ENCODE measurements at regions not wholly inside any gene's neighbourhood (a gene's known extent, or its start where the extent isn't known, plus 50 kb on each side); places are given as distances from the start of the nearest gene placed in this dataset.
A peak's percentile ranks its signal among the peaks of the same experiment; 100 is the strongest.

DNA sequence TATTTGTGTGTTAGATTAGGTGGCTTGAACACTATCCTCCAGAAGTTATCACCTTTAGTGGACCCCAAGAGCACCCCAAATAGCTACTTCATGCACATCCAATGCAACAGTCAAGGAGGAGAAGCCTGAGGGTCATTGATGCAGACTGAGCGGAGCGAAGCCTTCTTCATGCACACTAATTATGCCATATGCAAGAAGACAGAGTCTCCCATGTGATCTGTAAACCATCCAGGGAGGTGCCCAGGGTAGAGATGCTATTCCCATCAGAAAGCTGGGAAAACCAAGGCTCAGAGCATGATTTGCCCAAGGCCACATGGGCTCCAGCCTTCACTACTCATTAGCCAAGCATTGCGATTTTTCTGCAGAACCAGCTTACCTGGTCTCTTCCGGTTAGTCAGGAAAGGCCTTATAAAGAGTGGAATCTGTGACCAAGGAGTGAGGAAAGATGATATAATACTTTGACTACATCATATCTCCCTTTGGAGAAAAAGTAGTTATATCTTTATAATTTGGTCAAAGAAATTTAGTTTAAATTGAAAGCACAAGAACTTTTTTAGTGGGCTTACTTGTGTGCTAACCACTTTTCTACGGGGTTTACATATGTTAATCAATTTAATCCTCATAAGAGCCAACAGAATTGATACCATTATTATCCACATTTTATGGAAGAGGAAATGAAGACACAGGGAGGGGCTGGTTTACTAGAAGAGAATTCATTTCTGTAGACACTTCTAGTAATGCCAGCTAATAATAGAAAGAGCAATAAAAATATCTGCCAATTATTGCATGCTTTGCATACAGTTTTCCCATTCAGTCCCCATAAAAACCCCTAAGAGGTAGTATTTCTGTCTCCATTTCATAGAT is 220.0 kb downstream of the ESM1 start:
- DNase-seq = no peak

DNA sequence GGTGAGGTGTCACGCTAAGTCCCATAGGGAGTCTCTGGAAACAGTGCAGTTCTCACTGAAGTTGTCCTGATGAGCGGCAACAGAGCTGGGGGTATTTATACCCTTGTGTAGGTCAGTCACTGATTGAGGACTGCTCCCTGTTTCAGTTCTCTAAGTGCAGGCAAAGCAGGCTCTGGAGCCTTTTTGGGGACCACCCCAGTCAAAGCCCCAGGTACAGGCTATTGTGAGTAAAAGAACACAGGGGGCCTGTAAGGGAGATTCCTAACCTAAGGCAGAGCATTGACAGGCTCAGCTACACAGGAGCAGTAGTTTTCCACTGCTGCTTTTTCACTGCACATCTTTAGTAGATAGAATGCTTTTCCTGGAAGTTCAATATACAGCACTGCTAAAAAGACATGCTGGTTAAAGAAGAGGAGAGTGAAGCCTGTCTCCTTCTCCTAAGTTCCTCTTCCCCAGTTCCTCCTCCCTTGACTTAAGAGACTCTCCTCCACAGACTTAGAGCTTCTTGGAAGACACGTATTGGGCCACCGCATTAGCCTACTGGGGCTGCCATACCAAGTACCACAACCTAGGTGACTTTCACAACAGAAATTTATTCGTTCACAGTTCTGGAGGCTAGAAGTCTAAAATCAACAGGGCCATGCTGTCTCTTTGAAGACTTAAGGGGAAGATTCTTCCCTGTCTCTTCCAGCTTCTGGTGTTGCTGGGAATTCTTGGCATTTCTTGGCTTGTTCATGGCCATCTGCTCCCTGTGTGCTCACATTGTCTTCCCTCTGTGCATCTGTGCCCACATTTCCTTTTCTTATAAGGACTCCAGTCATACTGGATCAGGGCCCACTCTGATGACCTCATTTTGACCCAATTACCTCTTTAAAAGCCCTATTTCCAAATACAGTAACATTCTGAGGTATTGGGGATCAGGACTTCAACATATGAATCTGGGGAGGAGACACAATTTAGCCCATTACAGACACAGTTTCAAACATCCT is 221.0 kb downstream of the ESM1 start:
- DNase-seq = no peak

DNA sequence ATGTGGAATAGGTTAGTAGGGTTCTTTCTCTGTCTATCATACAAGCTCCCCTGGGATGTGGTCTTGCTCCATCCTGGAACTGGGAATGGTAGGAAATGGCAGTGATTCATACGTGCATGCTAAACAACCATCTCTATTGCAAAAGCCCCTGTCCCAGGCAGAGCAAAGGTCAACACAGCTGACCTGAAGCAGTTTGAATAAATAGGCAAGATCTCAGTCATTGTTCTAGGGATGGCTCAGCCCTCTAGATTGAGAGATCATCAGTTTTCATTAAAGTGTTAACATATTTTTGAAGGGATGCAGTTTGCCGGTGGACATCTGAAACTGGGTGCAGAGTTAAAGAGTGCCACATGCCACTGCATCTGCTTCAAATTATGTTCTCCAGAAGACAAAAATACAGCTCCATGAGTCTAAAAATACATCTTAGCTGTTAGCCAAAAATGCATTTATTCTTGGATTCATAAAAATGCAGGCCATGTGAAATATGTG is 224.1 kb downstream of the ESM1 start:
- DNase-seq = peak; percentile 26

- no peak for DNase-seq
Observed at GRCh38 chr5:54760182-54760935, 225.0 kb downstream of the ESM1 start.

DNA sequence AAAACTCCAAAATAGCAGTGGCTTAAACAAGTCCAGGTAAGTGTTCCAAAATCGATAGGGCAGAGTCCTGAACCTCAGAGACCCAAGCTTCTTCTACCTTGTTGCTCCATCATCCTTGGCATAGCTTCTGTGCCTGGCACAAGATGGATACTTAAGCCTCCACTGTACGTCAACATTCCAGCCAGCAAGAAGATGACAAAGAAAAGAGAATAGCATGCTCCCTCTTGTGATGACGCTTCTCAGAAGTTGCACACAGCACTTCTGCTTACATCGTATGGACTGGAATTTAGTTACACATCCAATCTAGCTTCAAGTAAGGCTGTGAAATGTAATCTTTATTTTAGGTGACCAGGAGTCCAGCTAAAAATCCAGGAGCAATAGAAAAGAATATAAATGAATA is 227.4 kb downstream of the ESM1 start:
- no peak for DNase-seq

GRCh38 chr5:54757541-54757940 is 227.9 kb downstream of the ESM1 start:
- peak; percentile 62 for DNase-seq

DNA sequence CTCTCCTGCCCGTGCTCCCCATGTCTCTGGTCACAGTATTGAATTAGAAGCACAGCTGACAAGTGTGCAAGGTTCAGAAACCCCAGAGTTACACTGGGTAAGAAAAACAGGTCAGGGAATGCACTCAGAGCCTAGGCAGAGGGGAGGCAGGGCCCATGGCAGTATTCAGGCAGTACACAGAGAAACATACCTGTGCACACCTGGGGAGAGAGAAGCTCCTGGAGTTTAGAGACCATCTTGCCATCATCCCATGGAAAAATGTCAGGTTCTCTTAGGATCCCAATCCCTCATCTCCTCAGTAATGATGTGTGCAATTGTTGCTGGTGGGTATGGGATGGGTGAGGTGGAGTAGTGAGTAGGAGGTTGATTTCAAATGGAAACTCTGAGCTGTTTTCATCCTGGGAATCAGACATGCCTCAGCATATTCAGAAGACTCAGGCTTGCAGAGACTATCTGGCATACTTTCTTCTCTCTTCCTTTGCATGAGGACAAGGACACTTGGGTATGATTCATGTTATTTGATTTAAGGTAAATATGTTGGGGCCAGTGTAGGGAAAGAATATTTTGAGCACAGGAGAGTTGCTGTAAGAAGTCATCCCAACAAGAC is 228.5 kb downstream of the ESM1 start:
- DNase-seq = no peak

GRCh38 chr5:54756301-54756700 is 229.1 kb downstream of the ESM1 start:
- no peak for DNase-seq

DNA sequence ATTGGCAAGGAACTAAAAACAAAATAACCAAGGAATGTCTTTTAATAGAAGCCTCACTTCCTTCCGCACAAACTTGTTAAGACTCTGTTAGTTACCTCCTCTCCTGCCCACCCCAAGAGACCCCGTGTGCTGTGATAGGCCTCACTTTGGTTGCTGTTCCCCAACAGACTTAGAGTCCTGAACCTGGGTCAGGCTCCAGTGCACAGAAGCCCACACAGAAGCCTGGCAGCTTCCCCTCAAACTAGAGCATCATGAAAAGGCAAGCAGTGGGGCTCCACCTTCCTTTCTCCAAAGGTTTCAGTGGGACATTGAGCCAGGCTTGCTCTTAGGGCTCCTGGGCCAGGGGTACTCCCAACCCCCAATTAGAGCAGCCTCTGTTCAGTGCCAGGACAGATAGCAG is 230.5 kb downstream of the ESM1 start:
- no peak for DNase-seq

GRCh38 chr5:54754420-54754819 is 231.0 kb downstream of the ESM1 start:
- DNase-seq = no peak

DNA sequence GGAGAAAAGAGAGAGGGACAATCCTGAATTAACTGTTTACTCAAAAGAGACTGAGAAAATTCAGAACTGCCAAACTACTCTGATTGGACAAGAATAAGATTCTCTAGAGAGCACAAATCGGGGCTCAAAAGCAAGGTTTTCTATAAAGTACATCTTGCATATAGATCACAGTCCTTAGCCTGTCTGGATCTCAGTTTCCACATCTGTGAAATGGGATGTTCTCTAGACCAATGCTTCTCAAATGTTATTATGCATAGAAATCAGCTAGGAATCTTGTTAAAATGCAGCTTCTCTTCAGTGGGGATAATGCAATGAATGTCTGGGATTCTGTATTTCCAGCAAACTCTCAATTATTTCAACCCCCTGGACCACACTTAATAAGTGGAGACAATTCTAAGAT is 231.6 kb downstream of the ESM1 start:
- DNase-seq = no peak

DNA sequence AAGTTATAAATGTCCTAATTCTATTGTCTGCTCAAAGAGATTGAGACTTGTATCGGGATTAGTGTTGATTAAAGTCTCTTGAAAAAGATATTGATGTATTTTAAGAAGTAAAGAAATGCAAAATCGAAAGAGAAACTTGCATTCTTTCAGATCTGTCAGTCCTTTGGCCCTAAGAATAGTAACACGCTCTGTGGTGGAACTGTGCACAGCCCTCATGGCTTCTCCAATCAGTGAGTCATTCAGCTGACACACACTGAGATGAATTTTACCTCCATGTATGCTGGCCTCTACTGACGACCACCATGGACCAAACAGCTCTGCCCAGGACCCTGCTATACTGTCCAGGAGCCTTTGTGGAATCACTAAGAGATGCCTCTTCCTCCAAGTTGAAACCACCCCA is 232.4 kb downstream of the ESM1 start:
- DNase-seq = no peak

DNA sequence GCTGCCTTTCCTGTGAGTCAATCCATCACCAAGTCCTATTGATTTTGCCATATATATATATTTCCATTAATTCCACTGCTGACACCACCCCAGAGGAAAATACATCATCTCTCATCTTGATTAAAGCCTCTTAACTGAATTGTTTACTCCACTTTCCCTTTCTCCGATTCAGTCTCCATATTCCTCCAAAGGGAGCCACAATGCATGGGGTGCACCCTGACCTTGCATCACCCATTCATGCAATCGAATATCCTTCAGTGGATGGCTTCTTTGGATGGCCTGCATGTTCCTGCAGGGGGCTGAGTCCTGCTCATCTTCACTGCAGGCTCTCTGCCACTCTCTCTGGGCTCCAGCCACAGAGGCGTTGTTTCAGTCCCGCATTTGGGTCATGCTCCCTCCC is 231.0 kb downstream of the SNX18 start:
- DNase-seq = no peak

DNA sequence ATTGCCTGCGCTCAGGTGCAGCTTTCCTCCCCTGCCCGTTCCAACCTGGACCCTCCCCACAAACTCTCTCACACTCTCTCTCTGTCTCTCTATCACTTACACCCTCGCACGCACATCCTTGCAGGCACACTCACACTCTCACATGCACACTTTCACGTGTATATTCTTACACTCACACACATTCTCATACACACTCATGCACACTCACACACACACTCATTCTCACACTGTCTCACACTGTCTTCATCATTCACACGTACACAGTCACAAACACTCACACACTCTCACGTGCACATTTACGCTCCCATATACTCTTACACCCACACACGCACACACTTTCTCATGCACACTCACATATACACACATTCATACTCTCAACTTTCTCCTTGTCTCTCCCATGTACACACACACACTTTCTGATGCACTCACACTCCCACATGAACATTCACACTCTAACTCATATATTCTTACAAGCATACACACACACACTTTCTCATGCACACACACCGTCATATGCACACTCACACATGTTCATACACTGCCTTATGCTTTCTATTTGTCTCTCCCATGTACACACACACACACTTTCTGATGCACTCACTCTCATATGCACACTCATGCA is 229.3 kb downstream of the SNX18 start:
- DNase-seq = no peak

GRCh38 chr5:54746346-54746745 is 228.8 kb downstream of the SNX18 start:
- DNase-seq = no peak

GRCh38 chr5:54745599-54745998 is 228.0 kb downstream of the SNX18 start:
- no peak for DNase-seq

GRCh38 chr5:54743997-54744788 is 226.6 kb downstream of the SNX18 start:
- DNase-seq = no peak

GRCh38 chr5:54743581-54743980 is 226.0 kb downstream of the SNX18 start:
- no peak for DNase-seq

DNA sequence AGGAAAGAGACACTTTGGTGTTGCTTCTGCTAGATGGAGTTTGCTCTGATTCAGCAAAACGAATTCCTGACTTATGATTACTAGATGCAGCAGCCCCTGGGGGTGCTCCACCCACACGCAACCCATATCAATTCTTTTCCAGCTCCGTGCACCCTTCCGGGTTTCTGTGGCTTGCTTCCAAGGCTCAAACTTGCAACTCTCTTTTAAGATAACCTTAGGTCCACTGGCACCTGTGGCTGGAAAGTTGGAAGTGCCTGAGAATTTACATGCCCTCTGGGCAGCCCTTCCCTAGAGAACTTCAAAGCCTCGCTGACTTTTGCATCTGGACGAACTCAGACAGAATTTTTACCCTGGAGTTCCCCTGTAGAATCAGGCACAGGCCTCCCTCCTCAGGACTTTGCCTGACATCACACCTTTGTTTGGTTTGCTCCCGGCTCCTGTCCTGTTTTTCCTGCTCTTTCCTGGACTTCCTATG is 224.9 kb downstream of the SNX18 start:
- no peak for DNase-seq

DNA sequence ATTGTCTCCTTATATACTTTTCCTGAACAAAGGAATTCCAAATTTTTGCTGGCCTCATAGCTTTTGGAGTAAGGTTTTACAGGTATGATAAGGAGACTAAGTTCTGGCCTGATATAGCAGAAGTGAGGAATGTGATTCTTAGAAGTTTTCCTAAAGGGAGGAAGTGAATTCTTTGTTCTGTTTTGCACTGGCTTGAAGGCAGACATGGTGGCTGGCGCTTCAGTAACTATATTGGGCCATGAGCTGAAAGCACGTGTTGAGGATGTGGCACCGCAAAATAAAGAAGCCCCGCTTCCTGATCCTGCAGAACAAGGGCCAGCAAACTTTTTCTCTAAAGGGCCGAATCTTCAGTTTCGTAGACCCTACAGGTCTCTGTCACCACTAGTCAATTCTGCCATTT is 224.2 kb downstream of the SNX18 start:
- no peak for DNase-seq

- no peak for DNase-seq
Observed at GRCh38 chr5:54740141-54740540, 222.6 kb downstream of the SNX18 start.
